NB4 (cell line): ENCODE measurements at regions not wholly inside any gene's neighbourhood (a gene's known extent, or its start where the extent isn't known, plus 50 kb on each side); places are given as distances from the start of the nearest gene placed in this dataset.

Experiments used
- CTCF ChIP-seq: IDR thresholded peaks from one replicate; pipeline ENCODE4 v1.5.1; 2012; ENCODE audit warnings: low read depth, low read length
- MYC ChIP-seq: IDR thresholded peaks from 2 replicates; pipeline ENCODE4 v1.6.1; 2011; ENCODE audit warnings: low read depth, low read length
- POLR2A ChIP-seq: IDR thresholded peaks from 2 replicates; pipeline ENCODE4 v1.6.1; 2011; ENCODE audit warnings: mild to moderate bottlenecking; ENCODE audit not compliant: insufficient read length; ENCODE audit errors: extremely low read depth

GRCh38 chr2:41940745-41941063 lies 107.1 kb upstream of the PKDCC start:
- TF ChIP-seq CTCF, result no peak
- no peak for TF ChIP-seq MYC
- no peak for TF ChIP-seq POLR2A
